NCI-H524 (cell line): ENCODE measurements at regions not wholly inside any gene's neighbourhood (a gene's known extent, or its start where the extent isn't known, plus 50 kb on each side); places are given as distances from the start of the nearest gene placed in this dataset.
"Not testable (repeated sequence)": the region's sequence is repeated elsewhere in the genome, so short reads cannot be mapped to it uniquely, and the experiment has no call there.

Source experiments
- DNase-seq, 2 experiments: peaks; one replicate each; lab custom pipeline; 2025; lab: John Stamatoyannopoulos, UW

GRCh38 chr10:63783882-63784281 lies 262.7 kb downstream of the REEP3 start:
- DNase-seq: no peak

DNA sequence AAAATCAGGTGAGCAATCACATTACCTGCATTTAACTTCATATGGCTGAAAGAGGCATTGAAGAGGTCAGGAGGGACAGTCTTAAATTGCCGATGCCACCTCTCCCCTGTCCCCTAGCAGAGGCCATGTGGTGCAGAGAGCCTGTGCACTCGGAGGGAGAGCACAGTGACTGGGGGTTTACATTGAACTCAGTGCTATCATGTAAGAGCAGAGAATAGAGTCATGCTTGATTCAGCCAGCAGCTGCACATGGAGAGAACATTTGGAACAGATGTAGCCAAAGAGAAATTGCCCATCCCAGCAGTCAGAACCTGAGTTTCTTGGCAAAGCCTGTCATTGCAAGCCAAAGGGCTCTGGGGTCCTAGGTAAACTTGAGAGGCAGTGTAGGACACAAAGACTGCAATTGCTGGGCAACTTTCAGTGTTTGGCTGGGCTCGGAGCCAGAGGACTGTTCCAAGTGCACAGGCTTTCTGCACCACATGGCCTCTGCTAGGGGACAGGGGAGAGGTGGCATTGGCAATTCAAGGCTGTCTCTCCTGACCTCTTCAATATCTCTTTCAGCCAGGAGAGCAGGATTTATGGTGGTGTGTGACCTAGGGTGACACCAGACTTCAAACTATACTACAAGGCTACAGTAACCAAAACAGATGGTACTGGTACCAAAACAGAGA lies 267.1 kb downstream of the REEP3 start:
- no peak for DNase-seq

DNA sequence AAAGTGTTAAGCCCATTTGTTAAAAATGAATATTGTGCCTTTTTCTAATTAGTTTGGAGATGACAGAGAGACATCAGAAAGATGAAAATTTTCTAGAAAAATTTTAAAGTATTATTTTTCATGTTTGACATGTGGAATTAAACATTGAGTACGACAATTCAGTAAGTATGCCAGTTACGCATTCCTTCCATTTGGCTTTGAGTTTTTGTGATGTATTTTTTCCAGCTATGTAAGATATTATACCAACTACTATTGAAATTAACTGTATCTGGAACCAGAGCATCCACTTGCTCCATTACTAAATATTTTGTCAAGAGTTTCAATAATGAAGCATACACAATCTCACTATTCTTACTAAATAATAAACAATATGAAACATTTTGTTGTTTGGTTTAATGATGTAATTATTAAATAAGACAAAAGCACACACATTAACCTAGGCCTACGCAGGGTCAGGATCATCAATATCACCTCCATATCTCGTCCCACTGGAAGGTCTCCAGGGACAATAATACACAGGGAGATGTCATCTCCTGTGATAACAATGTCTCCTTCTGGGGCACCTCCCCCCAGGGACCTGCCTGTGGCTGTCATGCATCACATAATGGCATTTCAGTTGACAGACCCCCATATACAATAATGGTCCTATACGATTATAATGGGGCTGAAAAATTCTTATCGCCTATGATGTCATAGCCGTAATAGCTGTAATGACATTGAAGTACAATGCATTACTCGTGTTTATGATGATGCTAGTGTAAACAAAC lies 274.1 kb downstream of the REEP3 start:
- DNase-seq: no peak

- DNase-seq: no peak
Measured at GRCh38 chr10:63798599-63799498, 277.6 kb downstream of the REEP3 start.

DNA sequence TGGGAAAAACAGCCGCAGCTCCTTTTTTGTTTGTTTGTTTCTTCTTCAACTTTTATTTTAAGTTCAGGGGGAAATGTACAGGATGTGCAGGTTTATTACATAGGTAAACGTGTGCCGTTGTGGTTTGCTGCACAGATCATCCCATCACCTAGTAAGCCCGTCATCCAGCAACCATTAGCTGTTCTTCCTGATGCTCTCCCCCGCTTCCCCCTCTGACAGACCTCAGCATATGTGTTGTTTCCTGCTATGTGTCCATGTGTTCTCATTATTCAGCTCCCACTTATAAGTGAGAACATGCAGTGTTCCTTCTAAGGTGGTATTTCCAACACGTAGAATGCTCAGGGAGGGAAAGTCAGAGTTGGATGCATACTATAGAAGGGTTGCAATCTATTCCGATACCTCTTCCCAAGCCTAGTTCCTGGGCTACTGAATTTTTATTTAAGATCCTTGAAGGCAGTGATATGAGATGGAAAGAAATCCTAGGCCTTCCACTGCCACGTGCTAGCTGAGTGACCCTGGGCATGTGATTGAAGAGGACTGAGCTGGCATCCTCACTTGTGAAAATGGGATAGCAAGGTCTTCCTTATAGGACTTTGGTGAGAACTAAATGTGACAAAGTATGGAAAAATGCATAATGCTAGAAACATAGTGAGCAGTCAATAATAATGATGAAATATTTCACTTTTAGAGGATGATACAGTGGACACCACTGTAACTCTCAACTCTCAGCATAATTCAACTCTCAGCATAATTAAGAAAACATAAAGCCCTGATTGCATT lies 278.5 kb downstream of the REEP3 start:
- no peak for DNase-seq

GRCh38 chr10:63801166-63801565 lies 280.0 kb downstream of the REEP3 start:
- no peak for DNase-seq

GRCh38 chr10:63806330-63806729 lies 285.1 kb downstream of the REEP3 start:
- no peak for DNase-seq

DNA sequence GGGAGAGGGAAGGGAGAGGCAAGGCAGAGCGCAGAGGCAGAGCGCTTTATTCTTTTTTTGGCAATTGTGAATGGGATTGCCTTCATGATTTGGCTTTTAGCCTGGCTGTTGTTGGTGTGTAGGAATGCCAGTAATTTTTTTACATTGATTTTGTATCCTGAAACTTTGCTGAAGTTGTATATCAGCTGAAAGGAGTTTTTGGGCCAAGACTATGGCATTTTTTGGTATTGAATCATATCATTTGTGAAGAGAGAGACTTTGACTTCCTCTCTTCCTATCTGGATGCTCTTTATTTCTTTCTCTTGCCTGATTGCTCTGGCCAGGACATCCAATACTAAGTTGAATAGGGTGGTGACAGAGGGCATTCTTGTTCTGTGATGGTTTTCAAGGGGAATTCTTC lies 291.3 kb downstream of the REEP3 start:
- DNase-seq: no peak

- peak in 1 of 2 experiments; percentile 18 for DNase-seq
Measured at GRCh38 chr10:63819753-63820329, 298.6 kb downstream of the REEP3 start.

DNA sequence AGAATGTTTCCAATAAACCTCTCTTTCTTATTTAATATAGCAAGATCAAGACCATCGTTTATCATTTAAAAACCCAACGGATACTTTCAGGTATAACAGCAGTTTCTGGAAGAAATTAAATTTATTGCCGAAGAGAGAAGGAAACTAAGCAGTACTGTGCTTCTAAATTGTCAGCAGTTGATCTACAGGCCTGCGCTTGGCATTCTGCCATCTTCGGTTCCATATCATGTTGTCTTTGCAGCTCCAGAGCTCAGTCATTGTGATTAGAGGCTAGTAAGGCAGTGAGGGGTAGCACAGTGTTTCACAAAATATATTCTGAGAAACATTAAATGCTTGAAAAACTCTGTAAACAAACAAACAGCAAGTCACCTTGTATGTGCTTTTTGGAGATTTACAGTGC lies 301.3 kb downstream of the REEP3 start:
- no peak for DNase-seq

DNA sequence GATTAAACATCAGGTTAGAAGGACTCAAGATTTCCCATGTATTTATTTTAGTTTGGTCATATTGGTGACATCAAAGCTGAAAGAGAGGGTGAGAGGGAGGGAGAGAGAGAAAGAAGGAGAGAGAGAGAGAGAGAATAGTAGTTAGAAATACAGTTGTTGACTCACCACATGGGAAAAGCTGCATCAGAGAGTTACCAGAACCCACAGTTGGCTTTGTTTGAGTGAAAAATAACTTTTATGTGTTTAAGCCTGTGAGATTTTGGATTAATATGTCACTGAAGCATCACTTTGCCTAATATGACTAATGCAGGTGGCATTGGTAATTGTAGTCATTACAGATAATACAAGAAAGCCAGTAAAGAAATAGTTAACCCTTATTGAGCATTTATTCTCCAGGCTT lies 303.9 kb downstream of the REEP3 start:
- no peak for DNase-seq

- DNase-seq: no peak
Measured at GRCh38 chr10:63825766-63826165, 304.6 kb downstream of the REEP3 start.

DNA sequence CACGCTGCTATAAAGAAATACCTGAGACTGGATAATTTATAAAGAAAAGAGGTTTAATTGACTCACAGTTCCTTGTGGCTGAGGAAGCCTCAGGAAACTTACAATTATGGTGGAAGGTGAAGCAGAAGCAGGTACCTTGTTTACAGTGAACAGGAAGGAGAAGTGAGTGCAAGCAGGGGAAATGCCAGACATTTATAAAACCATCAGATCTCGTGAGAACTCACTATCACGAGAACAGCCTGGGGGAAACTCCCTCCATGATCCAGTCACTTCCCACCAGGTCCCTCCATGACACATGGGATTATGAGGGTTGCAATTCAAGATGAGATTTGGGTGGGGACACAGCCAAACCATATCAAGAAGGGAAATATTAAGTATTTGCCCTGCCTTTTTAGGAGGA lies 305.8 kb downstream of the REEP3 start:
- not testable (repeated sequence) for DNase-seq

DNA sequence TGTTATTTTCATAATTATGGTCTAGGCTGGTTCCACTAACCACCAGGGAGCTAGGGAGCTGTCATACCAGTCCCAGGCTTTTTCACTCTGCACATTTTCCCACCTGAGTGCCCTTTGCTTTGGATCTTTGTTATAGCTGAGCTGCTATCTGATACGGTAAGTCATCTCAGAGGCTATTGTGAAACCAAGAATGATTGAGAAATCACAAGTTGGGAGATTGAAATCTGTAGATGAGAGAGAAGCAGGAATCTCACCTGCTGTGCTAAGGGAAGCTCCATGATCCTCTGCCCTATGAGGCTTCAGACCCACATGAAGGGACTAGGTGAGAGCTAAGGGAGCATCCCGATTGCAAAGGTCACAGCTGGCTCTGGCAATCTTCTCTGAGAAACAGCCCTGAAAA lies 307.8 kb downstream of the REEP3 start:
- DNase-seq: no peak

- DNase-seq: no peak
Measured at GRCh38 chr10:63829573-63830149, 308.5 kb downstream of the REEP3 start.

GRCh38 chr10:63832686-63833085 lies 311.5 kb downstream of the REEP3 start:
- no peak for DNase-seq

- DNase-seq: no peak
Measured at GRCh38 chr10:63833411-63834060, 312.3 kb downstream of the REEP3 start.

GRCh38 chr10:63836666-63837442 lies 315.7 kb downstream of the REEP3 start:
- DNase-seq: no peak

DNA sequence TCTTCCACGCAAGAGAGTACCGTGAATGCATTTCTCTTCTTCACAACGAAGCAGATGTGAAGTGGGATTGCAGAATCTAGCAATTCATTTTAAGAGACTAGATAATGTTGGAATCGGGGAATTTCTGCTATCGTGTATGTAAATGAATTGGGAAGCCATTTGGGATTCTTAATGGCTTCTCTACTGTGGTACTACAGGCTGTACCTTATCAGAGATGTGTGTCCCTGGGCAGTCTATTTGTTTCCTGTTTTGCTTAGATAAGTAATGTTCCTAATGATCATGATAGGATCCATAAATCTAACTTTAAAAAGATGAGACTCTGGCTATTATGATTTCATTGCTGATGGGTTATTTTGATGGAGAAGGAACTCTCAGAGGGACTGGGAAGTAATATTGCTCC lies 320.6 kb downstream of the REEP3 start:
- no peak for DNase-seq

- DNase-seq: no peak
Measured at GRCh38 chr10:63843107-63843506, 321.9 kb downstream of the REEP3 start.
